Superior temporal gyrus (tissue), 1 donor: ENCODE measurements at regions not wholly inside any gene's neighbourhood (a gene's known extent, or its start where the extent isn't known, plus 50 kb on each side); places are given as distances from the start of the nearest gene placed in this dataset.

ENCODE experiments used
- DNase-seq: peaks from one replicate; pipeline ENCODE4 v3.0.0-alpha.2; 2016; ENCODE audit errors: extremely low spot score

- DNase-seq, result no peak
These were observed 297.8 kb downstream of the GADD45G start for GRCh38 chr9:89902450-89903140.

GRCh38 chr9:89903141-89903475 is 298.3 kb downstream of the GADD45G start:
- DNase-seq, result no peak

- no peak for DNase-seq
These were observed 301.0 kb downstream of the GADD45G start for GRCh38 chr9:89905606-89906338.

GRCh38 chr9:89911721-89912604 is 307.2 kb downstream of the GADD45G start:
- no peak for DNase-seq

GRCh38 chr9:89912605-89912953 is 307.8 kb downstream of the GADD45G start:
- no peak for DNase-seq

- DNase-seq, result no peak
These were observed 310.4 kb downstream of the GADD45G start for GRCh38 chr9:89915187-89915586.

- DNase-seq, result no peak
These were observed 311.3 kb downstream of the GADD45G start for GRCh38 chr9:89916001-89916597.

GRCh38 chr9:89917861-89918260 is 313.0 kb downstream of the GADD45G start:
- no peak for DNase-seq

GRCh38 chr9:89919171-89919681 is 314.4 kb downstream of the GADD45G start:
- no peak for DNase-seq

- DNase-seq, result no peak
These were observed 315.3 kb downstream of the GADD45G start for GRCh38 chr9:89920131-89920530.

- no peak for DNase-seq
These were observed 316.1 kb downstream of the GADD45G start for GRCh38 chr9:89920951-89921350.

- DNase-seq, result no peak
These were observed 317.3 kb downstream of the GADD45G start for GRCh38 chr9:89922099-89922498.

- no peak for DNase-seq
These were observed 318.4 kb downstream of the GADD45G start for GRCh38 chr9:89923174-89923573.

GRCh38 chr9:89923961-89924504 is 319.2 kb downstream of the GADD45G start:
- no peak for DNase-seq

- no peak for DNase-seq
These were observed 319.8 kb downstream of the GADD45G start for GRCh38 chr9:89924611-89925010.

- no peak for DNase-seq
These were observed 321.4 kb downstream of the GADD45G start for GRCh38 chr9:89926167-89926566.

GRCh38 chr9:89926691-89927220 is 321.9 kb downstream of the GADD45G start:
- DNase-seq, result peak; percentile 74

- DNase-seq, result no peak
These were observed 323.3 kb downstream of the GADD45G start for GRCh38 chr9:89928106-89928505.

- DNase-seq, result no peak
These were observed 323.9 kb downstream of the GADD45G start for GRCh38 chr9:89928521-89929275.

GRCh38 chr9:89929315-89929672 is 324.5 kb downstream of the GADD45G start:
- no peak for DNase-seq
